GM13977 (cell line): ENCODE measurements at regions not wholly inside any gene's neighbourhood (a gene's known extent, or its start where the extent isn't known, plus 50 kb on each side); places are given as distances from the start of the nearest gene placed in this dataset.
"Not testable (repeated sequence)": the region's sequence is repeated elsewhere in the genome, so short reads cannot be mapped to it uniquely, and the experiment has no call there.

Experiments used
- DNase-seq: peaks from one replicate; pipeline ENCODE4 v3.0.0; 2012; ENCODE audit warnings: low spot score
- CTCF ChIP-seq: IDR thresholded peaks from 2 replicates; pipeline ENCODE4 v1.5.1; 2012; ENCODE audit warnings: mild to moderate bottlenecking, control low read depth; ENCODE audit not compliant: insufficient read depth; ENCODE audit errors: extremely low read depth, missing control alignments
- in situ Hi-C: fragments of 300-500 bp; cut with MboI; formaldehyde crosslinking; loops from one replicate; pipeline ENCODE4 v1.12.0; 2022; ENCODE audit warnings: low sequenced_read_pairs, low pct_unique_long_range_greater_than_20kb, mixed read lengths, inconsistent platforms; ENCODE audit not compliant: unreplicated experiment

GRCh38 chr4:123676071-123676889 is 279.7 kb downstream of the SPRY1 start:
- DNase-seq = no peak
- no peak for TF ChIP-seq CTCF
- in situ Hi-C loops = no loop called here

DNA sequence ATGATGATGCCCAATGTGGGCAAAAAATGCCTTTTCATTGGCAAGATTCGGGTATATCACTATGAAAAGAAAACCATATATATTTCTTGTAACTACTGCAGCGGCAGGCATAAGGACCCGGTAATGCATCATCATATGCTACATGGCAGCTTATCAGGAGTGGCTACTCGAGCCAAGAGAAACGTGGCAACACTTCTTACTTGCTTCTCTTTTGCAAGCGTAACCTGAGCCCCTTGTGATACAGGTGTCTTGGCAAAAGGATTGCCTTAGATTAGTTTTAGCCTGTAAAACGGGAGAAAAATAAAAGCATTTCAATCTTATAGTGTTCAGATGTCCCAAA is 280.3 kb downstream of the SPRY1 start:
- no peak for TF ChIP-seq CTCF
- DNase-seq = no peak
- in situ Hi-C loops = no loop called here

DNA sequence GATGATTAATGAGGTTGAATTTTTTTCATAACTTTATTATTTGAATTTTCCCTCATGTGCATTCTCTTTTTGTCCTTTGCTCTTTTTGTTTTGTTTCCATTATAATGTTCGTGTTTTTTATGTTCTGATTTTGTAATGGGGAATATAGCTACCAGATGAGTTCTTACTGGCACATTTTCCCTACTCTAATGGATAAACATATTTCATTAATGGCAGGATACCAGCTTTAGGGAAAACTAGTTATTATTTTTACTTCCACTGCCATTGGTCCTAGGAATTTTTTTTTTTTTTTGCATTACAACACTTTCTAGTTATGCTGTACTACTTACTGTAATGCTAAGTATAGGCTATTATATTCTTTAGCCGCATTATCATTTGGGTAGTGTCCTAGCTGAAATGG is 286.3 kb downstream of the SPRY1 start:
- in situ Hi-C loops = no loop called here
- no peak for DNase-seq
- TF ChIP-seq CTCF = no peak

DNA sequence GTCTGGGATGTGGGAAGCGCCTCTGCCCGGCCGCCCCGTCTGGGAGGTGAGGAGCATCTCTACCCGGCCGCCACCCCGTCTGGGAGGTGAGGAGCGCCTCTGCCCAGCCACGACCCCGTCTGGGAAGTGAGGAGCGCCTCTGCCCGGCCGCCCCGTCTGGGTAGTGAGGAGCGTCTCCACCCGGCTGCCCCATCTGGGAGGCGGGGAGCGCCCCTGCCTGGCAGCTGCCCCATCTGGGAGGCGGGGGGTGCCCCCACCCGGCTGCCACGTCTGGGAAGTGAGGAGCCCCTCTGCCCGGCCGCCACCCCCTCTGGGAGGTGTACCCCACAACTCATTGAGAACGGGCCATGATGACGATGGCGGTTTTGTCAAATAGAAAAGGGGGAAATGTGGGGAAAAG is 288.3 kb downstream of the SPRY1 start:
- in situ Hi-C loops, DNase-seq: not testable (repeated sequence)

GRCh38 chr4:123695531-123695930 is 298.9 kb downstream of the SPRY1 start:
- in situ Hi-C loops = not testable (repeated sequence)

GRCh38 chr4:123696687-123697086 is 300.1 kb downstream of the SPRY1 start:
- TF ChIP-seq CTCF = no peak
- DNase-seq = no peak
- in situ Hi-C loops = no loop called here

More at GRCh38 chr4:123695531-123695930, 298.9 kb downstream of the SPRY1 start:
- DNase-seq = not testable (repeated sequence)

DNA sequence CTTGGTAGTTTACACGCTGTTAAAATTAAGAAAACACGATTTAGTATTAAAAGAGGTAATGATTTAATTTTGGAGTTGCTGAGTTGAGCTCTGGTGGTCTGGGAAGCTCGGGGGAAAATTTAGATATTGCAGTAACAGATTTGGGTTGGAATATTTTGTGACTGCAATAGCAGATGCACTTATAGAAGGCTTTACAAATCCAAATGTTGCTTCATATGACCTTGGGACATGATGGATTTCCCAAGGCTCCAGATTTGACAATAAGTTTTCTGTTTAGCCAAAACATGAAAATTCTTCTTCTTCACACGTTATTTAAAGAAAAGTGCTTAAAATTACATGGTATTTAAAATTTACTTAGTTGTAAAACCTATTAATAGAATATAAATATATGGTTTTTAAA is 302.0 kb downstream of the SPRY1 start:
- in situ Hi-C loops = no loop called here
- no peak for DNase-seq
- TF ChIP-seq CTCF = no peak
